ENCODE measurements at regions not wholly inside any gene's neighbourhood (a gene's known extent, or its start where the extent isn't known, plus 50 kb on each side); places are given as distances from the start of the nearest gene placed in this dataset.

DNA sequence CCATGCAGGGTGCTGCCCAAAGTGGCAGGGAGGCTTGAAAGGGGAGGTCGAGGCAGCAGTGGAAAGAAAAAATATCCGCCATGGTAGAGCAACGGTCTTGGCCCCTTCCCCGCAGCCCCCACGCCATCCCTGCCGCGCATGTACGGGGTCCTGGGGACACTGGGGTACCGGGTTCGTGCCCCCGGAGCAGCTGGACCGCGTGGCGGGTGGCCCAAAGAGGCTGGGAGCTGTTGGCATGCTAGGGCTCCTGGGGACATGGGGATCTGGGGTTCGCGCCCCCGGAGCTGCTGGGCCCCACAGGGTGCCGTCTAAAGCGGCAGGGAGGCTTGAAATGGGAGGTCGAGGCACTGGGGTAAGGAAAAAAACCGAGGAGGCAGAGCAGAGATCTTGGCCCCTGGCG is 316.5 kb downstream of the ALG10 start:
- Histone ChIP-seq H3K4me3 (ENCODE audit: low read length in 3 of 3) (no peak overlapping the region), H3K9ac (ENCODE audit: low read length in 3 of 3) (no peak overlapping the region), H3K27me3 (ENCODE audit: control insufficient read depth, insufficient read depth, low read length) (no peaks in the 10 kb centered on the region), H3K27ac (ENCODE audit: low read depth in 2 of 2, low read length in 2 of 2) (no peak overlapping the region), H3K9me3 (ENCODE audit: control insufficient read depth in 2 of 3, insufficient read depth in 1 of 3, low read length in 3 of 3) (no peaks in the 10 kb centered on the region), H3K4me1 (ENCODE audit: control insufficient read depth in 2 of 3, insufficient read depth in 2 of 3, low read depth in 1 of 3, low read length in 3 of 3) (no peaks in the 10 kb centered on the region), H3K36me3 (ENCODE audit: control insufficient read depth in 2 of 3, insufficient read depth in 3 of 3, low read length in 3 of 3) (no peaks in the 10 kb centered on the region)
- TF ChIP-seq CTCF (IDR thresholded peaks at IDR 0.05; ENCODE audit: borderline replicate concordance, extremely low read depth, insufficient read depth): no peak
- intact Hi-C loops (cut with DNase I): no loop called here
- no peak for DNase-seq
- FAIRE-seq: no peak

DNA sequence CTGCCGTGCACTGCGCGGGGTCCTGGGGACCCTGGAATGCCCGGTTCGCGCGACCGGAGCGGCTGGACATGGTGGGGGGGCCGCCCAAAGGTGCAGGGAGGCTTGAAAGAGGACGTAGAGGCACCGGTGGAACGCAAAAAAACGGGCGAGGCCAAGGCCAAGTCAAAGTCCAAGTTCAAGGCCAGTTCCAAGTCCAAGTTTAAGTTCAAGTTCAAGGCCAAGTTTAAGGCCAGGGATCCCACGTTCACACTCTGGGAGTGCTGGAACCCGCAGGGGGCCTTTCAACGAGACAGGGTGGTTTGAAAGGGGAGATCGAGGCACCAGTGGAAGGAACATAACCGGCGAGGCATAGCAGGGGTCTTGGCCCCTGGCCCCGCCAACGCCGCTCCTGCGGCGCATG is 317.6 kb downstream of the ALG10 start:
- Histone ChIP-seq H3K4me1 (ENCODE audit: control insufficient read depth in 2 of 3, insufficient read depth in 2 of 3, low read depth in 1 of 3, low read length in 3 of 3) (no peaks in the 10 kb centered on the region), H3K4me3 (ENCODE audit: low read length in 3 of 3) (no peak overlapping the region), H3K9me3 (ENCODE audit: control insufficient read depth in 2 of 3, insufficient read depth in 1 of 3, low read length in 3 of 3) (no peaks in the 10 kb centered on the region), H3K9ac (ENCODE audit: low read length in 3 of 3) (no peak overlapping the region), H3K27ac (ENCODE audit: low read depth in 2 of 2, low read length in 2 of 2) (no peak overlapping the region), H3K36me3 (ENCODE audit: control insufficient read depth in 2 of 3, insufficient read depth in 3 of 3, low read length in 3 of 3) (no peaks in the 10 kb centered on the region), H3K27me3 (ENCODE audit: control insufficient read depth, insufficient read depth, low read length) (no peaks in the 10 kb centered on the region)
- TF ChIP-seq CTCF (IDR thresholded peaks at IDR 0.05; ENCODE audit: borderline replicate concordance, extremely low read depth, insufficient read depth): no peak
- DNase-seq (no peak), FAIRE-seq (no peak)
- intact Hi-C loops (cut with DNase I): no loop called here

DNA sequence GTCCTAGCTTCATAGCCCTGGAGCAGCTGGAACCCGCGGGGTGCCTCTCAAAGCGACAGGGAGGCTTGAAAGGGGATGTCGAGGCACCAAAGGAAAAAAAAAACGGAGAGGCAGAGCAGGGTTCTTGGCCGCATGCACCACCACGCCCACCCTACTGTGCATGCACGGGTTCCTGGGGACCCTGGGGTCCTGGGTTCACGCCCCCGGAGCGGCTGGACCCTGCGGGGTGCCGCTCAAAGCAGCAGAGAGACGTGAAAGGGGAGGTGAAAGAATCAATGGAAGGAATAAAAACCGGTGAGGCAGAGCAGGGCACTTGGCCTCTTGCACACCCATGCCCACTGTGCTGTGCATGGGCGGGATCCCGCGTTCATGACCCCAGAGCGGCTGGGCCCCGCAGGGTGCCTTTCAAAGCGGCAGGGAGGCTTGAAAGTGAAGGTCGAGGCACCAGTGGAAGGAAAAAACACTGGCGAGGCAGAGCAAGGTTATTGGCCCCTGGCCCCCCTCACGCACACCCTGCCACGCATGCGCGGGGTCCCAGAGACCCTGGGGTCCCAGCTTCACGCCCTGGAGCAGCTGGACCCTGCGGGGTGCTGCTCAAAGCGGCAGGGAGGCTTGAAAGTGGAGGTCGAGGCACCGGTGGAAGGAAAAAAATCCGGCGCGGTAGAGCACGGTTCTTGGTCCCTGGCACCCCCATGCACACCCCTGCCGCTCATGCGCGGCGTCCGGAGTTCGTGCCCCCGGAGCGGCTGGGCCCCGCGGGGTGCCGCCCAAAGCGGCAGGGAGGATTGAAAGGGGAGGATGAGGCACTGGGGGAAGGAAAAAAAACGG is 318.5 kb downstream of the ALG10 start:
- no peak for FAIRE-seq
- H3K9me3 ChIP-seq (ENCODE audit: control insufficient read depth in 2 of 3, insufficient read depth in 1 of 3, low read length in 3 of 3): no peaks in the 10 kb centered on the region

More for the DNA sequence above, 318.5 kb downstream of the ALG10 start:
- Histone ChIP-seq H3K36me3 (ENCODE audit: control insufficient read depth in 2 of 3, insufficient read depth in 3 of 3, low read length in 3 of 3) (no peaks in the 10 kb centered on the region), H3K9ac (ENCODE audit: low read length in 3 of 3) (no peak overlapping the region), H3K27me3 (ENCODE audit: control insufficient read depth, insufficient read depth, low read length) (no peaks in the 10 kb centered on the region), H3K4me3 (ENCODE audit: low read length in 3 of 3) (no peak overlapping the region), H3K27ac (ENCODE audit: low read depth in 2 of 2, low read length in 2 of 2) (no peak overlapping the region), H3K4me1 (ENCODE audit: control insufficient read depth in 2 of 3, insufficient read depth in 2 of 3, low read depth in 1 of 3, low read length in 3 of 3) (no peaks in the 10 kb centered on the region)
- DNase-seq: no peak
- intact Hi-C loops (cut with DNase I): no loop called here
- TF ChIP-seq CTCF (IDR thresholded peaks at IDR 0.05; ENCODE audit: borderline replicate concordance, extremely low read depth, insufficient read depth): no peak
